OCI-LY1 (cell line): ENCODE measurements at regions not wholly inside any gene's neighbourhood (a gene's known extent, or its start where the extent isn't known, plus 50 kb on each side); places are given as distances from the start of the nearest gene placed in this dataset.
A peak's percentile ranks its signal among the peaks of the same experiment; 100 is the strongest.

ENCODE experiments used
- H2AFZ ChIP-seq: fragments of 200-600 bp; sonication (generic), shearing (Covaris generic); 2 replicates; pipeline ENCODE4 v1.6.0; 2014; ENCODE audit warnings: antibody characterized with exemption, mild to moderate bottlenecking, low read length
- H3F3A ChIP-seq: fragments of 200-600 bp; sonication (generic), shearing (Covaris generic); 2 replicates; pipeline ENCODE4 v1.6.0; 2014; ENCODE audit warnings: mild to moderate bottlenecking, antibody characterized with exemption, low read length, moderate library complexity; ENCODE audit not compliant: insufficient read depth
- H3K27ac ChIP-seq: fragments of 200-600 bp; sonication (generic); 2 replicates; pipeline ENCODE4 v1.5.1; 2014; ENCODE audit warnings: low read length, mixed run types, mild to moderate bottlenecking, low read depth; ENCODE audit not compliant: poor library complexity, severe bottlenecking
- H3K27me3 ChIP-seq: fragments of 200-600 bp; sonication (generic); 2 replicates; pipeline ENCODE4 v1.6.0; 2014; ENCODE audit warnings: antibody characterized with exemption, mild to moderate bottlenecking, low read length, moderate library complexity; ENCODE audit not compliant: insufficient read depth
- H3K36me3 ChIP-seq: fragments of 200-600 bp; sonication (generic); 2 replicates; pipeline ENCODE4 v1.6.1; 2014; ENCODE audit warnings: mild to moderate bottlenecking, antibody characterized with exemption, low read length, moderate library complexity, mixed read lengths; ENCODE audit not compliant: insufficient read depth
- H3K4me1 ChIP-seq: fragments of 200-600 bp; sonication (generic); 2 replicates; pipeline ENCODE4 v1.5.1; 2014; ENCODE audit warnings: mild to moderate bottlenecking, low read length, moderate library complexity; ENCODE audit not compliant: insufficient read depth, severe bottlenecking
- H3K4me2 ChIP-seq: fragments of 200-600 bp; sonication (generic), shearing (Covaris generic); 2 replicates; pipeline ENCODE4 v1.6.1; 2014; ENCODE audit warnings: low read length
- H3K4me3 ChIP-seq: fragments of 200-600 bp; sonication (generic); 2 replicates; pipeline ENCODE4 v1.5.1; 2014; ENCODE audit warnings: low read length, low read depth, mild to moderate bottlenecking, mixed read lengths; ENCODE audit not compliant: poor library complexity, severe bottlenecking
- H3K79me2 ChIP-seq: fragments of 200-600 bp; shearing (Covaris generic); 2 replicates; pipeline ENCODE4 v1.6.1; 2016; ENCODE audit warnings: mixed run types, low read length, mixed read lengths; ENCODE audit not compliant: insufficient read depth
- H3K9ac ChIP-seq: fragments of 200-600 bp; sonication (generic), shearing (Covaris generic); 2 replicates; pipeline ENCODE4 v1.6.1; 2014; ENCODE audit warnings: mild to moderate bottlenecking, low read length, mixed read lengths
- H3K9me2 ChIP-seq: fragments of 200-600 bp; sonication (generic), shearing (Covaris generic); 2 replicates; pipeline ENCODE4 v1.6.1; 2014; ENCODE audit warnings: low read depth, mild to moderate bottlenecking, low read length, mixed read lengths
- H3K9me3 ChIP-seq: fragments of 200-600 bp; shearing (Covaris generic); 2 replicates; pipeline ENCODE4 v1.6.1; 2014; ENCODE audit warnings: low read length, mixed read lengths
- H4K20me1 ChIP-seq: fragments of 200-600 bp; sonication (generic), shearing (Covaris generic); 2 replicates; pipeline ENCODE4 v1.6.0; 2016; ENCODE audit warnings: mild to moderate bottlenecking, low read length; ENCODE audit not compliant: insufficient read depth
- EZH2 ChIP-seq: fragments of 200-600 bp; sonication (generic), shearing (Covaris generic); IDR thresholded peaks from 2 replicates; pipeline ENCODE4 v1.8.0; 2017; ENCODE audit warnings: borderline replicate concordance, mixed run types, mild to moderate bottlenecking, antibody characterized with exemption, low read length, moderate library complexity, mixed read lengths
- TF ChIP-seq, protein P1 (sequence below): fragments of 200-600 bp; sonication (generic), shearing (Covaris generic); IDR thresholded peaks from 2 replicates; pipeline ENCODE4 v1.5.1; 2017; ENCODE audit warnings: mild to moderate bottlenecking, antibody characterized with exemption, low read length, moderate library complexity, mixed read lengths

DNA sequence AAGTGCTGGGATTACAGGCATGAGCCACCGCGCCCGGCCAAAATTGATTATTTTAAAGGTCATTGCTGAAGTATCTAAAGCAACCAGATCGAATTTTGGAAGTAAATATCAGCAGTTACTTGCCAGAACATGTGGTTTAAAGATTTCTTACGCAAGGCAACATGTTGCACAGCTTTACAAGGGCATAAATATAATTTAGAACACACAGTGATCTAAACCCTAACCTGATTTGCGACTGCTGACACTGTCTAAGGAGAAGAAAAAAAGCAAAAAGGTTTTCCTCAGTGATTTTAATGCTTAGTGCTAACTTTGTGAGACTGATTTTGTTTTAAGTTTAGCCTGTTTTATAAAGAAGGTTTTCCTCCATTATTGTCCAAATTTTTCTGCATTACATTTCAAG lies 569.9 kb upstream of the LINC00305 start:
- Histone ChIP-seq H4K20me1 (no peaks in the 10 kb centered on the region), H3K9me2 (no peaks in the 10 kb centered on the region), H3K79me2 (no peaks in the 10 kb centered on the region), H3K27ac (no peak overlapping the region), H3K9me3 (no peaks in the 10 kb centered on the region), H3F3A (no peaks in the 10 kb centered on the region), H3K4me2 (no peak overlapping the region), H3K36me3 (no peaks in the 10 kb centered on the region), H3K4me1 (peaks cover 43% of the 10 kb centered on the region), H2AFZ (peak overlapping the region; percentile 85; the same call in 1 of the 2 replicates), H3K4me3 (no peak overlapping the region), H3K9ac (no peak overlapping the region), H3K27me3 (no peaks in the 10 kb centered on the region)
- no peak for TF ChIP-seq EZH2
- TF ChIP-seq, protein P1, sequence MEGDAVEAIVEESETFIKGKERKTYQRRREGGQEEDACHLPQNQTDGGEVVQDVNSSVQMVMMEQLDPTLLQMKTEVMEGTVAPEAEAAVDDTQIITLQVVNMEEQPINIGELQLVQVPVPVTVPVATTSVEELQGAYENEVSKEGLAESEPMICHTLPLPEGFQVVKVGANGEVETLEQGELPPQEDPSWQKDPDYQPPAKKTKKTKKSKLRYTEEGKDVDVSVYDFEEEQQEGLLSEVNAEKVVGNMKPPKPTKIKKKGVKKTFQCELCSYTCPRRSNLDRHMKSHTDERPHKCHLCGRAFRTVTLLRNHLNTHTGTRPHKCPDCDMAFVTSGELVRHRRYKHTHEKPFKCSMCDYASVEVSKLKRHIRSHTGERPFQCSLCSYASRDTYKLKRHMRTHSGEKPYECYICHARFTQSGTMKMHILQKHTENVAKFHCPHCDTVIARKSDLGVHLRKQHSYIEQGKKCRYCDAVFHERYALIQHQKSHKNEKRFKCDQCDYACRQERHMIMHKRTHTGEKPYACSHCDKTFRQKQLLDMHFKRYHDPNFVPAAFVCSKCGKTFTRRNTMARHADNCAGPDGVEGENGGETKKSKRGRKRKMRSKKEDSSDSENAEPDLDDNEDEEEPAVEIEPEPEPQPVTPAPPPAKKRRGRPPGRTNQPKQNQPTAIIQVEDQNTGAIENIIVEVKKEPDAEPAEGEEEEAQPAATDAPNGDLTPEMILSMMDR, result no peak

DNA sequence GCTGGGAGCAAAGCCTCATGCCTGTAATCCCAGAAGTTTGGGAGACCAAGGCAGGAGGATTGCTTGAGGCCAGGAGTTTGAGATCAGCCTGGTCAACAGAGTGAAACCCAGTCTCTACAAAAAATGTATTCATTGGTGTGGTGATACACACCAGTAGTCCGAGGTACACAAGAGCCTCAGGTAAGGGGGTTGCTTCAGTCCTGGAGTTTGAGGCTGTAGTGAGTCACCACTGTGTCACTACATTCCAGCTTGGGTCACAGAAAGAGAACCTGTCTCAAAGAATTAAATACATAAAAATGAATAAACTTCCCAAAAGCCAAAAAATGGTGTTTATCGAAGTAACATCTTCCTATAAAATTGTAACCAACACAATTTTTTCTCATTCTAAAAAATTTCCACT lies 568.1 kb upstream of the LINC00305 start:
- no peak for TF ChIP-seq EZH2
- TF ChIP-seq, protein P1, result no peak
- no peaks in the 10 kb centered on the region for H3F3A ChIP-seq
- H4K20me1 ChIP-seq, result no peaks in the 10 kb centered on the region
- no peaks in the 10 kb centered on the region for H3K27me3 ChIP-seq
- no peak overlapping the region for H3K4me2 ChIP-seq
- H3K36me3 ChIP-seq, result no peaks in the 10 kb centered on the region
- H3K4me3 ChIP-seq, result no peak overlapping the region
- peak overlapping the region; percentile 37 for H3K27ac ChIP-seq
- no peaks in the 10 kb centered on the region for H3K9me3 ChIP-seq
- H2AFZ ChIP-seq, result 0 out of 2 replicates have a peak overlapping the region, but pooled peaks have one; percentile 56
- no peaks in the 10 kb centered on the region for H3K79me2 ChIP-seq
- H3K9me2 ChIP-seq, result no peaks in the 10 kb centered on the region
- H3K9ac ChIP-seq, result no peak overlapping the region
- peaks cover 61% of the 10 kb centered on the region for H3K4me1 ChIP-seq

- Histone ChIP-seq H3F3A (no peaks in the 10 kb centered on the region), H3K36me3 (no peaks in the 10 kb centered on the region), H3K9me2 (no peaks in the 10 kb centered on the region), H4K20me1 (no peaks in the 10 kb centered on the region), H3K4me2 (no peak overlapping the region), H3K9ac (no peak overlapping the region), H3K9me3 (no peaks in the 10 kb centered on the region), H3K4me1 (peaks cover 56% of the 10 kb centered on the region), H3K27ac (peak overlapping the region; percentile 80), H3K79me2 (no peaks in the 10 kb centered on the region), H3K4me3 (peak overlapping the region; percentile 9), H2AFZ (peak overlapping the region; percentile 74; the same call in 1 of the 2 replicates), H3K27me3 (no peaks in the 10 kb centered on the region)
- TF ChIP-seq, protein P1, result no peak
- TF ChIP-seq EZH2, result no peak
Observed at GRCh38 chr18:64714086-64714485, 565.2 kb upstream of the LINC00305 start.
